Activated naive CD4-positive, alpha-beta T cell treated with anti-CD3 and anti-CD28 coated beads, Interleukin-2, amount 50 U/mL, for 72 hours (primary cell): ENCODE measurements at regions not wholly inside any gene's neighbourhood (a gene's known extent, or its start where the extent isn't known, plus 50 kb on each side); places are given as distances from the start of the nearest gene placed in this dataset.
"Not testable (repeated sequence)": the region's sequence is repeated elsewhere in the genome, so short reads cannot be mapped to it uniquely, and the experiment has no call there.

ENCODE experiments used
- ATAC-seq, 2 donors: fragments of 150-1000 bp; cut with Tn5 transposase; 2 replicates each; pipeline ENCODE4 v1.10.0; 2021; ENCODE audit warnings: mild to moderate bottlenecking in 2 of 2, moderate library complexity in 2 of 2
- DNase-seq, 2 donors: peaks; one replicate each; pipeline ENCODE4 v3.0.0; 2021 to 2022; ENCODE audit warnings: low spot score in 2 of 2
- H3K27ac Mint-ChIP-seq, 2 donors: one replicate each; pipeline ENCODE4 v1.8.0; 2022; ENCODE audit warnings: mild to moderate bottlenecking in 2 of 2, mixed read lengths in 2 of 2
- H3K36me3 Mint-ChIP-seq, 2 donors: one replicate each; pipeline ENCODE4 v1.8.0; 2022; ENCODE audit warnings: mixed read lengths in 2 of 2
- H3K9me3 Mint-ChIP-seq, 2 donors: one replicate each; pipeline ENCODE4 v1.8.0; 2022; ENCODE audit warnings: mixed read lengths in 2 of 2

DNA sequence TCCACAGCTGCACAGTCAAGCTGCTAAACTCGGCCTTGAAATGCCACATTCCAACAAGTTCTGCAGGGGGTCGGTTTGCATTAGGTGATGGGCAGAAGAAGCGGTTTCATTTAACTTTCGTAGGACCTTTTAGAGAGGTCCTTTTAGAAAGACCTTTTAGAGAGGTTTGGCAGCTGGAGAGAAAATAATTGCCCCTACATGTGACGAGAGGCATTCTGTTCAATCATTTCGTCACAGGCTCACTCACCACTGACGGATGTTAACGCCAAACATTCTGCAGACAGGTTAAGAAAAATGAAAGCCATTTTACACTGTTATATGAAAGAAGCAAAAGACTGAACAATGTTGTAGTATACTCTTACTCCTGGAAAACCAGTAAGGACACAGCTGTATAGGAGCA is 76.5 kb upstream of the ZNF423 start:
- Mint-ChIP-seq H3K27ac (no peak overlapping the region), H3K36me3 (no peaks in the 10 kb centered on the region)
- ATAC-seq = no peak

DNA sequence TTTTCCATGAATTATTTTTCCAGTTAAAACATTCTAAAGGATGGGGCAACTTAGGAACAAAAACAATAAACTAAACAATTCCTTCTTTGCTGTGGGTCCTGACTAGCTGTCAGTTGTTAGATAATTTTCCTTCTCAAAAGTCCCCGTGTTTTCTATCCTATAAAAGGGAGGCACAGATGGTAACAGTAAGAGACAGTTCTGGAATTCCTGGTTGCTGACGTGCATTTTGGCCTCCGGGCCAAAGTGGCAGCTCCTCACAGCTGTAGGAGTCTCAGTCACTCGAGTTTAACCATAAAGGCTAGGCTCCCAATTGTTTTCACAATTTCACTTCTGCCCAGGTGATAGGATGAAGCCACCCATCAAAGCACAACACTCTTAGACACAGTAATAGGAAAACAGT is 77.0 kb upstream of the ZNF423 start:
- ATAC-seq (no peak), DNase-seq (no peak)
- H3K36me3 Mint-ChIP-seq = peaks cover 0 to 1% of the 10 kb centered on the region in 2 donors
- H3K27ac Mint-ChIP-seq = no peak overlapping the region
- no peaks in the 10 kb centered on the region for H3K9me3 Mint-ChIP-seq

More for the DNA sequence above, 76.5 kb upstream of the ZNF423 start:
- no peak for DNase-seq
- no peaks in the 10 kb centered on the region for H3K9me3 Mint-ChIP-seq

DNA sequence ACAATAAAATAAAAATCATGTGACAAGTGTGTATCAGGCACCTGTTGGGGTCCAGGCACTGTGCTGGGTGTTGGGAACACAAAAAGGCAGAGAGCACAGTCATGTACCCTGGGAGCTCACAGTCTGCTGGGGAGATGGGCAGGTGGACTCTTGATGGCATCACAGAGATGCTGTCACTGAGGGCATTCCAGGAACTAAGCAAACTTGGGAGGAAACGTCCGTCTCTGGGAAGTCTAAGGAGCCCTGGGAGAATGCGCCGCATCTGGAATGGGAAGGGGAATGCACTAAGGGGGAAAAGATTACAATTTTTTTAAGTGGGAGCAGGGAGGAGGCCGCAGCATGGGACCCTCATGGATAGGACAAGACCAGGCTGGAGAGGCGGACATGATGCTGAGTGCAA is 80.9 kb upstream of the ZNF423 start:
- peaks cover 0 to 4% of the 10 kb centered on the region in 2 donors for H3K9me3 Mint-ChIP-seq
- no peak for DNase-seq
- H3K27ac Mint-ChIP-seq = no peak overlapping the region
- no peak for ATAC-seq
- H3K36me3 Mint-ChIP-seq = peaks cover 0 to 4% of the 10 kb centered on the region in 2 donors

DNA sequence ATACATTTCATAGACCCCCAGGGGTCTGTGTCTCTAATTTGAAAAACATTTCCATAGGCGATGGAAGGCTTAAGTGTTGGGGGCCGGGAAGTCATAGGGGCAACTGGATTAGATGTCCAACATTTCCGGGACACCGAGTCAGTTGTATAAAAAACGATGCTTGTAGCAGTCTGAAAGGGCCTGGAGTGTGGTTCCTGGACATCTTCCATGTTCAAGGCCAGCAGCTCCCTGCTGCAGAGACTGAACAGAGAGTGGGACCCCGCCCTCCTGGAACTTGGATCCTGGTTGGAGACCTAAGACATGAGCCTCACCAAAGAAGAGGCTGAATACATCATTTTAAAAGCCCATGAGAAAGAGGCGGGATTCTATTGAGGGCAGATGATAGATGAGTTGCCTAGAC is 82.0 kb upstream of the ZNF423 start:
- Mint-ChIP-seq H3K27ac (no peak overlapping the region), H3K36me3 (peaks cover 0 to 4% of the 10 kb centered on the region in 2 donors), H3K9me3 (peaks cover 0 to 4% of the 10 kb centered on the region in 2 donors)
- DNase-seq (no peak), ATAC-seq (no peak)

DNA sequence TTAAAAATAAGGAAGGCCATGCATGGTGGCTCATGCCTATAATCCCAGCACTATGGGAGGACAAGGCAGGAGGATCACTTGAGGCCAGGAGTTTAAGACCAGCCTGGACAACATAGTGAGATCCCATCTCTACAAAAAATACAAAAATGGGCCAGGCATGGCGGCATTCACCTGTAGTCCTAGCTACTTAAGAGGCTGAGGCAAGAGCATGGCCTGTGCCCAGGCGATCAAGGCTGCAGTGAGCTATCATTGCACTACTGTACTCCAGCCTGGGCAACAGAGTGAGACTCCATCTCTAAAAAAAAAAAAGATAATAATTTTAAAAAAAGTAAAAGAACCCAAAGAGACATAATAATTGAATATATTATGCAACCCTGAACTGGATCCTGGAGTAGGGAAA is 83.6 kb upstream of the ZNF423 start:
- H3K36me3 Mint-ChIP-seq = peaks cover 0 to 4% of the 10 kb centered on the region in 2 donors
- H3K27ac Mint-ChIP-seq = no peak overlapping the region
- peaks cover 0 to 4% of the 10 kb centered on the region in 2 donors for H3K9me3 Mint-ChIP-seq
- ATAC-seq (no peak), DNase-seq (no peak)

DNA sequence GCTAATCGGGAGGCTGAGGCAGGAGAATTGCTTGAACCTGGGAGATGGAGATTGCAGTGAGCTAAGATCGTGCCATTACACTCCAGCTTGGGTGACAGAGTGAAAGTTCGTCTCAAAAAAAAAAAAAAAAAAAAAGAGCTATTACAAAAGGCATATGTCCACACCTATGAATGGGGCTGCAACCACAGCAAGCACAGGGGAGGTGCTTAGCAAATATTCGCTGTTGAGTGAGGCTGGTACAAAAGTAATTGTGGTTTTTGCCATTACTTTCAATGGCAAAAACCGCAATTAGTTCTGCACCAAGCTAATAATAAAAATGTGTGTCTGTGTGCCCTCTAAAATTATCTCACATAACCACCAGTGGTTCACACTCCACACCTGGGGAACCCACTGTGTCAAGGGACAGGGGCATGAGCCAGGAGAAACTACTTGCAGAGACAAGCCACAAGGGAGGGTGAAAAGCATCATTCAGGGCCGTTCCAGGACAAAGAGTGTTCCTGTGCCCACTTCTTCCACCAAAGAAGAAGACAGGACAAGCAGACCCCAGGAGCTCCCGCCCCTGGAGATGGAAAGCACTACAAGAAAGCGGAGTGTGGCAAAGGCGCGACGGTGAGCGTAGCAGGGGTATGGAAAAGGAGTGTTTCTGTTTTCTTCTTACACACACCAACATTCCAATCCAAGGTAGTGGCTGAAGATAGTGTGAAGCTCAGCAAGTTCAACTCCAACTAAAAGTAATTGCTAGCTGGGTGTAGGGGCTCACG is 84.4 kb upstream of the CNEP1R1 start:
- H3K9me3 Mint-ChIP-seq = peaks cover 0 to 4% of the 10 kb centered on the region in 2 donors
- H3K36me3 Mint-ChIP-seq = peaks cover 0 to 4% of the 10 kb centered on the region in 2 donors
- no peak for ATAC-seq
- no peak for DNase-seq
- H3K27ac Mint-ChIP-seq = no peak overlapping the region

DNA sequence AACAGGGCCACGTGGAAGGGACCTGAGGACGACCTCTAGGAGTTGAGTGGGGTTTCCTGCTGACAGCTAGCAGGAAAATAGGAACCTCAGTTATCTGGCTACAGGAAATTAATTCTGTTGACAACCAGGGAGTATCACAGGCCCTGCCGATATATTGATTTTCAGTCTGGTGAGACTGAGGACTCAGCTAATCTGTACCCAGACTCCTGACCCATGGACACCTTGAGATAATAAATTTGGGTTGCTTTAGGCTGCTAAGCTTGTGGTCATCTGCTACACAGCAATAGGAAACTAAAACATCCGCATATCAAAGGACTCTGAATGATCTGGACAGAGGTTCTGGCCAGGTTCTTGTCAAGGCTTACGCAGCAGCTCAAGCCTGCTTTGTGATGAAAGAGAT is 80.8 kb upstream of the CNEP1R1 start:
- no peak overlapping the region for H3K27ac Mint-ChIP-seq
- H3K36me3 Mint-ChIP-seq = no peaks in the 10 kb centered on the region
- no peak for ATAC-seq
- no peak for DNase-seq
- H3K9me3 Mint-ChIP-seq = no peaks in the 10 kb centered on the region

DNA sequence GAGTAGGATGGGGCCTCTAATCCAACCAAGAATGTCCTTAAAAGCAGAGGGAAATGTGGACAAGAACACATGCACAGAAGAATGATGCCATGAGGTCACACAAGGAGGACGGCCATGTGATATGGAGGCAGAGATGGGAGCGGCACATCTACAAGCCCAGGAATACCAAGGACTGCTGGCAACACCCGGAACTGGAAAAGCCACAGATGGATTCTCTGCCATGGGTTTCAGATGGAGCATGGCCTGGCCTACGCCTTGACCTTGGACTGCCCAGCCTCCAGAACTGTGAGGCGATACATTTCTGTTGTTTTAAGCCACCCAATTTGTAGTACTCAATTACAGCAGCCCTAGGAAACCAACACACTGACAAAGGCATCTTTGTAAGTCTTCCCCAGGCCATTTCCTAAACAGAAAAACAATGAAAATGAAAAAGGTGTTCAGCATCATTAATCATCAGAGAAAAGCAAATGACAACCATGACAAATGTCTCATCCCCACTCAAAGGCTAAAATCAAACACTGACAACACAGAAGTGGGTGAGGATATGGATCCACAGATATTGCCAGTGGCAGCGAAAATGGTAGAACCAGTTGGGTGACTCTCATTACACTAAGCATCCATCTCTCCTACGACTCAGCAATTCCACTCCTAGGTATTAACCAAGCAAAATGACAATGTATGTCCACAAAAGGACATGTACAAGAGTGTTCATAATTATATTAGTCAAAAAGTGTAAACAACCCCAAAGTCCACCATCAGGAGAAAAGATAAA is 76.9 kb upstream of the CNEP1R1 start:
- H3K36me3 Mint-ChIP-seq = no peaks in the 10 kb centered on the region
- no peak for ATAC-seq
- no peaks in the 10 kb centered on the region for H3K9me3 Mint-ChIP-seq

DNA sequence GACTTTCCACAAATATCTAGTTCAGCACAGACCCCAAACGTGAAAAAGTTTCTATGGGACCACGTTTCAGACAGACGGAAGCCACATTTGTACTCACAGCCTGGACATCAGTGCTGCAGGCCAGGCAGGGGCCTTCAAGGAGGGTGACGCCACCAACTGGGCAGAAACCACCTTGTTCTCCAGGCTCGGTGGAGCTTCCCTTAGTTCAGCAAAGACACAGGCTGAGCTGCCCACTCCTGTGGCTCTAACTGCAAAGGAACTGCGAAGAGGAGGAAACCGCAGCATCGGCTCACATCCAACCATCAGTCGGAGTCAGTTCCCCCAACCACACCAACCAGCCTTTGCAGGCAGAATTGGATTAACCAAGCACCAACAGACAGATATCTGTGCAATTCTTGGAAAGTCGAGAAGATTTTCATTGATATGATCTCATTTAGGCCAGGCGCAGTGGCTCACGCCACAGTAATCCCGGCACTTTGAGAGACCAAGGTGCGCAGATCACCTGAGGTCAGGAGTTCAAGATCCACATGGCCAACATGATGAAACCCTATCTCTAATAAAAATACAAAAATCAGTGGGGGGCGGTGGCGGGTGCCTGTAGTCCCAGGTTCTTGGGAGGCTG is 73.3 kb upstream of the CNEP1R1 start:
- DNase-seq (no peak), ATAC-seq (no peak)
- no peaks in the 10 kb centered on the region for H3K9me3 Mint-ChIP-seq
- no peak overlapping the region for H3K27ac Mint-ChIP-seq
- H3K36me3 Mint-ChIP-seq = no peaks in the 10 kb centered on the region

More for the DNA sequence above, 76.9 kb upstream of the CNEP1R1 start:
- H3K27ac Mint-ChIP-seq = no peak overlapping the region
- no peak for DNase-seq

DNA sequence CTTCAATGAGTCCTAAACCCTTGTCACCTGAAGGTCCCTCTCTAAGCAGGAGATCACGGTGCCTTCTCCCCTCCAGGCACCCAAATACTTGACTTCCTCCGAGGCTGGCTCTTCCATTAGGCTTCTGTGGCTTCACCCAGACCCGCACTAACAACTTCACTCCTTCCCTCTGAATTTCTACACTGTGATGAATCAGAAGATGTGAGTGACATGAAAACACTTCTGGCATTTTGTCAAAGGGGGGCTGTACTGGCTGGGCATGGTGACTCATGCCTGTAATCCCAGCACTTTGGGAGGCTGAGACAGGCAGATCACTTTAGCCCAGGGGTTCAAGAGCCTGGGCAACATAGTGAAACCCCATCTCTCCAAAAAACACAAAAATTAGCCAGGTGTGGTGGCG is 72.6 kb upstream of the CNEP1R1 start:
- no peaks in the 10 kb centered on the region for H3K36me3 Mint-ChIP-seq
- peak overlapping the region in 1 of 2 donors; percentile 22 for H3K27ac Mint-ChIP-seq
- ATAC-seq = no peak
- no peak for DNase-seq
- no peaks in the 10 kb centered on the region for H3K9me3 Mint-ChIP-seq

DNA sequence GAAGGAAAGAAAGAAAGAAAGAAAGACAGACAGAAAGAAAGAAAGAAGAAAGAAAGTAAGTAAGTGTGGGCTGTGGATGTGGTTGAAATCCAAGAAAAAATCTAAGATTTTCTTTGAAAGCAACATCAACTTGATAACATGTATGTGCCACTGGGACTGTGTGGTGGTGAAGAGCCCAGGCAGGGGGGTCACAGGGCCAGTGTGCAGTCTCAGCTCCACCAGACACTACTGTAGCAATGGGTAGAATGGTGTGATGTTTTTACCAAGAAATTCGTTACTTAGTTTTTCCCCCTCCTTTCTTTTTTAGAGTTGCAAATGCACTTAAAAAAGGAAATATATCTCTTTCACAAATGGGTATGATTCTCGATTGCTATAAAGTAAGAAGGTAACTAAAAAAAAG is 71.9 kb upstream of the CNEP1R1 start:
- no peak for ATAC-seq
- Mint-ChIP-seq H3K27ac (no peak overlapping the region), H3K9me3 (no peaks in the 10 kb centered on the region), H3K36me3 (no peaks in the 10 kb centered on the region)
- DNase-seq = no peak

DNA sequence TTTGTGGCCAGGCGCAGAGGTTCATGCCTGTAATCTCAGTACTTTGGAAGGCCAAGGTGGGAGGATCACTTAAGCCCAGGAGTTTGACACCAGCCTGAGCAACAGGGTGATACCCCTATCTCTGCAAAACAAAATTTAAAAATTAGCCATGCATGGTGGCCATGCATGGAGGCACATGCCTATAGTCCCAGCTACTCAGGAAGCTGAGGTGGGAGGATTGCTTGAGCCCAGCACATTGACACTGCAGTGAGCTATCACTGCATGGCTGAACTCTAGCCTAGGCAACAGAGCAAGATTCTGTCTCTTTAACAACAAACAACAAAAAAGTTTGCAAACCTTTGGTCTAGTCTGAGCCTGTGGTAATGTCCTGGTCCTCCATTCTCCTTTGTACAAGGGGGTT is 69.2 kb upstream of the CNEP1R1 start:
- Mint-ChIP-seq H3K9me3 (no peaks in the 10 kb centered on the region), H3K36me3 (no peaks in the 10 kb centered on the region), H3K27ac (no peak overlapping the region)
- DNase-seq (no peak), ATAC-seq (no peak)

DNA sequence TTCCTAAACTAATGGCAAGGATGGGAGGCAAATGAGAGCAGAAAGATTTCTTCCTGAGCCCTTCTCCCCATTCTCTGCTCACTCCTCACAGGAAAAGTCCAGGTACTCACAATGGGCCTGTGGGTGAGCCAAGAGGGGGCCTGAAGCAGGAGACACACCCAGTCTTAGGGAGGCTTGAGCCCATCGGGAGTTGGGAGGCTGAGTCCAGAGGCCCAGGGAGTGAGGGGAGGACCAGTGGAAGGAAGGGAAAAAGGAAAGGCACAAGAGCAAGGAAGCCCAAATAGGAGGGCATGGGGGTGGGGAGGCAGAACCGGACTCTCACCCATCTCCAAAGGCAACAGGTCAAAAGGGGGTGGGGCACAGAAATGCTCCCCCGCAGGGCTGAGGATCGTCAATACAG is 68.1 kb upstream of the CNEP1R1 start:
- Mint-ChIP-seq H3K9me3 (no peaks in the 10 kb centered on the region), H3K27ac (no peak overlapping the region), H3K36me3 (no peaks in the 10 kb centered on the region)
- DNase-seq (no peak), ATAC-seq (no peak)

DNA sequence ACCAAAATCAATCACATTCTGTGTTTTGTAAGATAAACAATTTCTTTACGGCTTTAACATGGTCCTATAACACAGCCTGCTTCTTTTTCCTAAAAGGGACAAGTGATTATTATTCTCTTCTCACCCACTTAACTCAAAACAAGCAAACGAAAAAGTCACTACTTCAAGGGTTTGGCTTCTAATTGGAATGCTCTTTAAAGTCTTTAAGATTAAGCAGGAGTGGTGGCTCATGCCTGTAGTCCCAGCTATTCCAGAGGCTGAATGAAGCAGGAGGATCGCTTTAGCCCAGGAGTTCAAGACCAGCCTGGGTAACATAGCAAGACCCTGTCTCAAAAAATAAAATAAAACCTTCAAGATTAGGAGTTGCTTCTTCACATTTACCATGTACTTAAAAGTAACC is 66.6 kb upstream of the CNEP1R1 start:
- Mint-ChIP-seq H3K27ac (no peak overlapping the region), H3K9me3 (no peaks in the 10 kb centered on the region), H3K36me3 (no peaks in the 10 kb centered on the region)
- DNase-seq (no peak), ATAC-seq (no peak)

DNA sequence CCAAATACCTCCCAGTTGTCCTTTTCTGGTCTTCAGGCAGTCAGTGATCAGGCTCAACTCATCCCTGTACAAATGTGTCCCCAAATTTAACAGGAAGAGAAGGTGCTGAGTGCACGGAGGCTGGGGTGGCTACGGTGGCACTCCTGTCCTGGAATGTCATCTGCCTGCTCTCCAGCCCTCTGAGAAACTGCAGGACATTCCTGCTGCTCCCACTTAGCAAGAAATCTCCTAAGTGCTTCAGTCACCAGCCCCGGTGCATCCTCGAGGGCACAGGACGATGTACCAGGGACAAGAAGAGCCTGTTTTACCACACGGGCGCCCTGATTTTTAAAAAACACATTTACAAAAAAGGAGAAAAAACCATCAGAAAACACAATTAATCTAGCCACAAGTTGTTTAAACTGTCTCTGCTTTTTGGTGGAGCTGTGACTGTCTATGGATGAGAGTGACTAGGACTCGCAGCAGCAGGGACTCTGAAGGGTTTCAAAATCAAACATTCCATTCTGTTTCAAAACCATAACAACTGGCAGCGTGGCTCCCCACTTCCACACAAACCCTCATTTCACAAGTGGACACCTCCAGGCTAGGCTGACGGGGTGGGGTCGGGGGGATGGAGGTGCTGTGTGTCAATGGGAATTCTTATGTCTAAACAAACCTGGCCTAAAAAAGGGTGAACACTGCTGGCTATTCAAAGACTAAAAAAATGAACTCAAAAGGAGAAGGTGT is 65.3 kb upstream of the CNEP1R1 start:
- Mint-ChIP-seq H3K36me3 (no peaks in the 10 kb centered on the region), H3K27ac (no peak overlapping the region), H3K9me3 (no peaks in the 10 kb centered on the region)
- no peak for ATAC-seq
- no peak for DNase-seq

DNA sequence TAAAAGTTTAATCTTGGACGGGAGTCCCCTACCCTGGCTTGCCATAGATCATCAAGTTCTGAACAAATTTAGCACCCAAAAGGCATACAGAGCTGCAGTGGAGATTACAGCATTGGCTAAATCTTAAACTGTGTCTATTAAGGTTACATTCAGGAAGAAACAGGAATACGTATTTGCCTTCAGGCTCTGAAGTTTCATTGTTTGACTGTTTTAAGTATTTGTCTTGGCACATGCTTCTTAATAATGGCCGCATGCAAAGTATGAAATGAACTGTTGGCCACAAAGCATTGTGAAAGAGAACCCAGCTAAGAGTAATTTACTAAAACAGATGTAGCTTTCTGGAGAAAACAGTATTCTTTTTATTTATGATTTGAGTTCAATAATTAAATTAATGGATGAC is 63.9 kb upstream of the CNEP1R1 start:
- DNase-seq (no peak), ATAC-seq (no peak)
- Mint-ChIP-seq H3K27ac (no peak overlapping the region), H3K36me3 (no peaks in the 10 kb centered on the region), H3K9me3 (no peaks in the 10 kb centered on the region)

DNA sequence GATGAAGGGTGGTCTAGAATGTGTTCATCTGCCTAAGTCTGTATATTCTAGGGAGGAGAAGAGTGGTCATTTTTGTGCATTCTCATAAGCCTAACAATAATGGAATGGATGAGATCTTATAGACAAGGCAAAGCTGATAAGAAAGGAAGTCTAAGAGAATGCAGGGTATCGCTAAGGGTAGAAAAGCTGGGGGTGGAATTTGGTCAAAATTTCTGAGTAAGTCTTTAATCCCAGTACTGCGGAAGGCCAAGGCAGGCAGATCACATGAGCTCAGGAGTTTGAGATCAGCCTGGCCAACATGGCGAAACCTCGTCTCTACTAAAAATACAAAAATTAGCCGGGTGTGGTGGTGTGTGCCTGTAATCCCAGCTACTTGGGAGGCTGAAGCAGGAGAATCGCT is 62.5 kb upstream of the CNEP1R1 start:
- not testable (repeated sequence) for DNase-seq, ATAC-seq, H3K27ac Mint-ChIP-seq, H3K36me3 Mint-ChIP-seq, H3K9me3 Mint-ChIP-seq
